HL-60 (cell line): ENCODE measurements at regions not wholly inside any gene's neighbourhood (a gene's known extent, or its start where the extent isn't known, plus 50 kb on each side); places are given as distances from the start of the nearest gene placed in this dataset.

Experiments used
- DNase-seq, 2 experiments: peaks; one replicate each; pipeline ENCODE4 v3.0.0-alpha.2; 2010 to 2020; ENCODE audit warnings: low read depth in 1 of 2, low spot score in 1 of 2
- H3K27ac ChIP-seq: fragments of 250-450 bp; sonication (Bioruptor Pico); replicated peaks from 2 replicates; pipeline ENCODE4 v1.5.1; 2020; ENCODE audit warnings: mild to moderate bottlenecking, moderate library complexity
- H3K27me3 ChIP-seq: fragments of 250-450 bp; sonication (Bioruptor Pico); 2 replicates; pipeline ENCODE4 v1.5.1; 2021; ENCODE audit warnings: mild to moderate bottlenecking, moderate library complexity; ENCODE audit not compliant: insufficient read depth, poor library complexity, severe bottlenecking
- H3K4me3 ChIP-seq: replicated peaks from 2 replicates; pipeline ENCODE4 v1.5.1; 2011; ENCODE audit warnings: mild to moderate bottlenecking, control low read depth, low read length; ENCODE audit not compliant: insufficient read depth
- CTCF ChIP-seq: IDR thresholded peaks from one replicate; pipeline ENCODE4 v1.5.1; 2011; ENCODE audit warnings: low read length, control low read depth, inconsistent platforms; ENCODE audit not compliant: insufficient read depth
- GABPA ChIP-seq: IDR thresholded peaks from 2 replicates; pipeline ENCODE4 v1.6.1; 2012; ENCODE audit warnings: low read depth
- POLR2AphosphoS5 ChIP-seq: IDR thresholded peaks from 2 replicates; pipeline ENCODE4 v1.6.1; 2012; ENCODE audit warnings: low read depth
- REST ChIP-seq: IDR thresholded peaks from 2 replicates; pipeline ENCODE4 v1.6.1; 2012; ENCODE audit warnings: low read depth; ENCODE audit not compliant: insufficient replicate concordance
- SPI1 ChIP-seq: IDR thresholded peaks from 2 replicates; pipeline ENCODE4 v1.6.1; 2012; ENCODE audit warnings: low read depth, mild to moderate bottlenecking, borderline replicate concordance

GRCh38 chr6:141437685-141438084 is 695.0 kb upstream of the GJE1 start:
- TF ChIP-seq SPI1 (no peak), CTCF (no peak), POLR2AphosphoS5 (no peak), REST (no peak), GABPA (no peak)
- DNase-seq, result no peak
- no peaks in the 10 kb centered on the region for H3K27me3 ChIP-seq
- H3K4me3 ChIP-seq, result no peak overlapping the region
- H3K27ac ChIP-seq, result no peak overlapping the region

GRCh38 chr6:141437011-141437410 is 695.7 kb upstream of the GJE1 start:
- Histone ChIP-seq H3K27me3 (no peaks in the 10 kb centered on the region), H3K27ac (no peak overlapping the region), H3K4me3 (no peak overlapping the region)
- no peak for DNase-seq
- TF ChIP-seq GABPA, result no peak
- no peak for TF ChIP-seq REST
- TF ChIP-seq POLR2AphosphoS5, result no peak
- TF ChIP-seq SPI1, result no peak
- TF ChIP-seq CTCF, result no peak

- Histone ChIP-seq H3K4me3 (no peak overlapping the region), H3K27me3 (no peaks in the 10 kb centered on the region), H3K27ac (no peak overlapping the region)
- TF ChIP-seq CTCF, result no peak
- no peak for DNase-seq
Measured at GRCh38 chr6:141426400-141426980, 706.2 kb upstream of the GJE1 start.

- TF ChIP-seq REST (no peak), CTCF (no peak), SPI1 (no peak), GABPA (no peak), POLR2AphosphoS5 (no peak)
- Histone ChIP-seq H3K27ac (no peak overlapping the region), H3K27me3 (no peaks in the 10 kb centered on the region), H3K4me3 (no peak overlapping the region)
- no peak for DNase-seq
Measured at GRCh38 chr6:141421378-141421777, 711.3 kb upstream of the GJE1 start.
